ENCODE measurements at regions not wholly inside any gene's neighbourhood (a gene's known extent, or its start where the extent isn't known, plus 50 kb on each side); places are given as distances from the start of the nearest gene placed in this dataset.

GRCh38 chr11:127275774-127276173, 275.2 kb upstream of the KIRREL3 start:
- no peak for ATAC-seq (ENCODE audit: low FRiP score)
- DNase-seq: no peak
- intact Hi-C loops (cut with DNase I): no loop called here
- WGBS, 2 donors: 48 to 52% methylated on average over 9 of the region's 9 CpGs
- Histone ChIP-seq H3K9me3 (ENCODE audit: control insufficient read depth, low read length) (no peaks in the 10 kb centered on the region), H3K27me3 (ENCODE audit: control insufficient read depth in 1 of 2, insufficient read depth in 2 of 2, low read length in 1 of 2) (peaks cover 0 to 3% of the 10 kb centered on the region in 2 donors), H3K4me3 (ENCODE audit: low read length in 2 of 2) (no peak overlapping the region), H3K36me3 (ENCODE audit: control insufficient read depth in 1 of 2, insufficient read depth in 2 of 2, low read length in 1 of 2) (no peaks in the 10 kb centered on the region), H3K4me1 (ENCODE audit: control insufficient read depth in 1 of 2, insufficient read depth in 2 of 2, low read length in 2 of 2) (no peaks in the 10 kb centered on the region), H3K27ac (ENCODE audit: low read depth in 1 of 2, low read length in 2 of 2) (no peak overlapping the region)

- Histone ChIP-seq H3K4me1 (ENCODE audit: control insufficient read depth in 1 of 2, insufficient read depth in 2 of 2, low read length in 2 of 2) (no peaks in the 10 kb centered on the region), H3K9me3 (ENCODE audit: control insufficient read depth, low read length) (no peaks in the 10 kb centered on the region), H3K36me3 (ENCODE audit: control insufficient read depth in 1 of 2, insufficient read depth in 2 of 2, low read length in 1 of 2) (no peaks in the 10 kb centered on the region), H3K27ac (ENCODE audit: low read depth in 1 of 2, low read length in 2 of 2) (no peak overlapping the region), H3K27me3 (ENCODE audit: control insufficient read depth in 1 of 2, insufficient read depth in 2 of 2, low read length in 1 of 2) (peaks cover 0 to 3% of the 10 kb centered on the region in 2 donors), H3K4me3 (ENCODE audit: low read length in 2 of 2) (no peak overlapping the region)
- ATAC-seq (ENCODE audit: low FRiP score) (no peak), DNase-seq (no peak)
- 88 to 91% methylated on average over 1 of the region's 1 CpG for WGBS, 2 donors
- intact Hi-C loops (cut with DNase I): no loop called here
Observed at GRCh38 chr11:127274328-127274676, 273.7 kb upstream of the KIRREL3 start.

- 65 to 66% methylated on average over 5 of the region's 5 CpGs for WGBS, 2 donors
- Histone ChIP-seq H3K4me1 (ENCODE audit: control insufficient read depth in 1 of 2, insufficient read depth in 2 of 2, low read length in 2 of 2) (no peaks in the 10 kb centered on the region), H3K27me3 (ENCODE audit: control insufficient read depth in 1 of 2, insufficient read depth in 2 of 2, low read length in 1 of 2) (peaks cover 0 to 3% of the 10 kb centered on the region in 2 donors), H3K4me3 (ENCODE audit: low read length in 2 of 2) (no peak overlapping the region), H3K36me3 (ENCODE audit: control insufficient read depth in 1 of 2, insufficient read depth in 2 of 2, low read length in 1 of 2) (no peaks in the 10 kb centered on the region), H3K27ac (ENCODE audit: low read depth in 1 of 2, low read length in 2 of 2) (no peak overlapping the region), H3K9me3 (ENCODE audit: control insufficient read depth, low read length) (no peaks in the 10 kb centered on the region)
- intact Hi-C loops (cut with DNase I): no loop called here
- DNase-seq (no peak), ATAC-seq (ENCODE audit: low FRiP score) (no peak)
Observed at GRCh38 chr11:127273593-127274327, 273.2 kb upstream of the KIRREL3 start.

- ATAC-seq (ENCODE audit: low FRiP score) (no peak), DNase-seq (no peak)
- intact Hi-C loops (cut with DNase I): no loop called here
- no peaks in the 10 kb centered on the region for H3K36me3 ChIP-seq (ENCODE audit: control insufficient read depth in 1 of 2, insufficient read depth in 2 of 2, low read length in 1 of 2)
- H3K4me3 ChIP-seq (ENCODE audit: low read length in 2 of 2): no peak overlapping the region
- 48 to 53% methylated on average over 2 of the region's 2 CpGs for WGBS, 2 donors
- no peaks in the 10 kb centered on the region for H3K9me3 ChIP-seq (ENCODE audit: control insufficient read depth, low read length)
- no peak overlapping the region for H3K27ac ChIP-seq (ENCODE audit: low read depth in 1 of 2, low read length in 2 of 2)
- H3K27me3 ChIP-seq (ENCODE audit: control insufficient read depth in 1 of 2, insufficient read depth in 2 of 2, low read length in 1 of 2): peaks cover 0 to 3% of the 10 kb centered on the region in 2 donors
- H3K4me1 ChIP-seq (ENCODE audit: control insufficient read depth in 1 of 2, insufficient read depth in 2 of 2, low read length in 2 of 2): no peaks in the 10 kb centered on the region
Observed at GRCh38 chr11:127270851-127271250, 270.3 kb upstream of the KIRREL3 start.

GRCh38 chr11:127269911-127270310, 269.3 kb upstream of the KIRREL3 start:
- Histone ChIP-seq H3K27ac (ENCODE audit: low read depth in 1 of 2, low read length in 2 of 2) (no peak overlapping the region), H3K4me3 (ENCODE audit: low read length in 2 of 2) (no peak overlapping the region), H3K27me3 (ENCODE audit: control insufficient read depth in 1 of 2, insufficient read depth in 2 of 2, low read length in 1 of 2) (peaks cover 0 to 3% of the 10 kb centered on the region in 2 donors), H3K4me1 (ENCODE audit: control insufficient read depth in 1 of 2, insufficient read depth in 2 of 2, low read length in 2 of 2) (no peaks in the 10 kb centered on the region), H3K36me3 (ENCODE audit: control insufficient read depth in 1 of 2, insufficient read depth in 2 of 2, low read length in 1 of 2) (no peaks in the 10 kb centered on the region), H3K9me3 (ENCODE audit: control insufficient read depth, low read length) (no peaks in the 10 kb centered on the region)
- intact Hi-C loops (cut with DNase I): no loop called here
- WGBS, 2 donors: 90 to 93% methylated on average over 1 of the region's 1 CpG
- ATAC-seq (ENCODE audit: low FRiP score) (no peak), DNase-seq (no peak)

GRCh38 chr11:127268932-127269331, 268.4 kb upstream of the KIRREL3 start:
- no peaks in the 10 kb centered on the region for H3K9me3 ChIP-seq (ENCODE audit: control insufficient read depth, low read length)
- DNase-seq (no peak), ATAC-seq (ENCODE audit: low FRiP score) (no peak)
- H3K27ac ChIP-seq (ENCODE audit: low read depth in 1 of 2, low read length in 2 of 2): no peak overlapping the region
- intact Hi-C loops (cut with DNase I): no loop called here
- no peak overlapping the region for H3K4me3 ChIP-seq (ENCODE audit: low read length in 2 of 2)
- peaks cover 0 to 3% of the 10 kb centered on the region in 2 donors for H3K27me3 ChIP-seq (ENCODE audit: control insufficient read depth in 1 of 2, insufficient read depth in 2 of 2, low read length in 1 of 2)
- no peaks in the 10 kb centered on the region for H3K4me1 ChIP-seq (ENCODE audit: control insufficient read depth in 1 of 2, insufficient read depth in 2 of 2, low read length in 2 of 2)
- H3K36me3 ChIP-seq (ENCODE audit: control insufficient read depth in 1 of 2, insufficient read depth in 2 of 2, low read length in 1 of 2): no peaks in the 10 kb centered on the region

GRCh38 chr11:127268521-127268920, 268.0 kb upstream of the KIRREL3 start:
- ATAC-seq (ENCODE audit: low FRiP score) (no peak), DNase-seq (no peak)
- no peaks in the 10 kb centered on the region for H3K4me1 ChIP-seq (ENCODE audit: control insufficient read depth in 1 of 2, insufficient read depth in 2 of 2, low read length in 2 of 2)
- H3K27ac ChIP-seq (ENCODE audit: low read depth in 1 of 2, low read length in 2 of 2): no peak overlapping the region
- no peak overlapping the region for H3K4me3 ChIP-seq (ENCODE audit: low read length in 2 of 2)
- intact Hi-C loops (cut with DNase I): no loop called here
- WGBS, 2 donors: 70 to 71% methylated on average over 7 of the region's 7 CpGs
- H3K27me3 ChIP-seq (ENCODE audit: control insufficient read depth in 1 of 2, insufficient read depth in 2 of 2, low read length in 1 of 2): peaks cover 0 to 2% of the 10 kb centered on the region in 2 donors
- no peaks in the 10 kb centered on the region for H3K9me3 ChIP-seq (ENCODE audit: control insufficient read depth, low read length)
- no peaks in the 10 kb centered on the region for H3K36me3 ChIP-seq (ENCODE audit: control insufficient read depth in 1 of 2, insufficient read depth in 2 of 2, low read length in 1 of 2)

- intact Hi-C loops (cut with DNase I): no loop called here
- Histone ChIP-seq H3K9me3 (ENCODE audit: control insufficient read depth, low read length) (no peaks in the 10 kb centered on the region), H3K4me3 (ENCODE audit: low read length in 2 of 2) (no peak overlapping the region), H3K27me3 (ENCODE audit: control insufficient read depth in 1 of 2, insufficient read depth in 2 of 2, low read length in 1 of 2) (no peaks in the 10 kb centered on the region), H3K4me1 (ENCODE audit: control insufficient read depth in 1 of 2, insufficient read depth in 2 of 2, low read length in 2 of 2) (no peaks in the 10 kb centered on the region), H3K27ac (ENCODE audit: low read depth in 1 of 2, low read length in 2 of 2) (no peak overlapping the region), H3K36me3 (ENCODE audit: control insufficient read depth in 1 of 2, insufficient read depth in 2 of 2, low read length in 1 of 2) (no peaks in the 10 kb centered on the region)
- WGBS, 2 donors: 35 to 38% methylated on average over 1 of the region's 1 CpG
- ATAC-seq (ENCODE audit: low FRiP score) (no peak), DNase-seq (no peak)
Observed at GRCh38 chr11:127259102-127259501, 258.5 kb upstream of the KIRREL3 start.

- intact Hi-C loops (cut with DNase I): no loop called here
- no peak for ATAC-seq (ENCODE audit: low FRiP score)
- 29 to 46% methylated on average over 6 of the region's 6 CpGs for WGBS, 2 donors
Observed at GRCh38 chr11:127255209-127255608, 254.6 kb upstream of the KIRREL3 start.

More at GRCh38 chr11:127255209-127255608, 254.6 kb upstream of the KIRREL3 start:
- no peak for DNase-seq
- Histone ChIP-seq H3K27ac (ENCODE audit: low read depth in 1 of 2, low read length in 2 of 2) (no peak overlapping the region), H3K4me1 (ENCODE audit: control insufficient read depth in 1 of 2, insufficient read depth in 2 of 2, low read length in 2 of 2) (no peaks in the 10 kb centered on the region), H3K9me3 (ENCODE audit: control insufficient read depth, low read length) (peaks cover 2% of the 10 kb centered on the region), H3K4me3 (ENCODE audit: low read length in 2 of 2) (no peak overlapping the region), H3K36me3 (ENCODE audit: control insufficient read depth in 1 of 2, insufficient read depth in 2 of 2, low read length in 1 of 2) (no peaks in the 10 kb centered on the region), H3K27me3 (ENCODE audit: control insufficient read depth in 1 of 2, insufficient read depth in 2 of 2, low read length in 1 of 2) (no peaks in the 10 kb centered on the region)
